SK-N-SH (cell line): ENCODE measurements at regions not wholly inside any gene's neighbourhood (a gene's known extent, or its start where the extent isn't known, plus 50 kb on each side); places are given as distances from the start of the nearest gene placed in this dataset.

Source experiments
- CTCF ChIA-PET: fragments of 300-600, 350-600 bp; formaldehyde crosslinking; extraction: SDS; loops from one replicate; lab custom pipeline; 2021; lab: Yijun Ruan, JAX
- POLR2A ChIA-PET: fragments of 350-600 bp; sonication (Branson Sonifier 250); formaldehyde crosslinking; extraction: SDS; loops from one replicate; lab custom pipeline; 2020; ENCODE audit warnings: antibody characterized with exemption, inconsistent platforms; lab: Yijun Ruan, JAX
- DNase-seq: peaks from one replicate; pipeline ENCODE4 v3.0.0; 2012
- H2AFZ ChIP-seq: fragments of 200-600 bp; sonication (generic); 2 replicates; pipeline ENCODE4 v1.8.1; 2016; ENCODE audit warnings: antibody characterized with exemption, mild to moderate bottlenecking, low read depth
- H3F3A ChIP-seq: fragments of 200-600 bp; sonication (generic); replicated peaks from 2 replicates; pipeline ENCODE3; 2016; ENCODE audit warnings: antibody characterized with exemption, mild to moderate bottlenecking; ENCODE audit not compliant: insufficient read depth
- H3K27ac ChIP-seq, 2 experiments: fragments of 200-500 bp in 1 of 2; fragments of 200-600 bp in 1 of 2; sonication (Bioruptor generic) in 1 of 2; sonication (generic), shearing (Covaris generic) in 1 of 2; 2 replicates each; pipeline versions ENCODE4 v1.5.1 to v1.6.1; 2014 to 2016; ENCODE audit warnings: low read depth in 2 of 2, inconsistent platforms in 1 of 2, low read length in 1 of 2, mild to moderate bottlenecking in 1 of 2, mixed read lengths in 1 of 2
- H3K27me3 ChIP-seq: fragments of 200-600 bp; sonication (generic), shearing (Covaris generic); 2 replicates; pipeline ENCODE4 v1.6.1; 2016; ENCODE audit warnings: mixed run types; ENCODE audit not compliant: insufficient read depth
- H3K36me3 ChIP-seq, 2 experiments: fragments of 200-500 bp in 1 of 2; fragments of 200-600 bp in 1 of 2; sonication (Bioruptor generic) in 1 of 2; sonication (generic) in 1 of 2; replicated peaks in 1 of 2; 2 replicates each; pipeline versions ENCODE3 to v1.5.1; 2014 to 2016; ENCODE audit warnings: low read length in 1 of 2, mild to moderate bottlenecking in 1 of 2; ENCODE audit not compliant: insufficient read depth in 2 of 2, control insufficient read depth in 1 of 2
- H3K4me1 ChIP-seq, 2 experiments: fragments of 200-500 bp in 1 of 2; fragments of 200-600 bp in 1 of 2; sonication (Bioruptor generic) in 1 of 2; sonication (generic), shearing (Covaris generic) in 1 of 2; 2 replicates each; pipeline versions ENCODE4 v1.5.1 to v1.6.1; 2014 to 2016; ENCODE audit warnings: low read depth in 1 of 2, low read length in 1 of 2, mixed run types in 1 of 2; ENCODE audit not compliant: insufficient read depth in 2 of 2, control insufficient read depth in 1 of 2
- H3K4me2 ChIP-seq: fragments of 200-600 bp; sonication (generic), shearing (Covaris generic); 2 replicates; pipeline ENCODE4 v1.6.1; 2017; ENCODE audit warnings: mixed run types
- H3K4me3 ChIP-seq, 2 experiments: fragments of 200-500 bp in 1 of 2; fragments of 200-600 bp in 1 of 2; sonication (Bioruptor generic) in 1 of 2; sonication (generic), shearing (Covaris generic) in 1 of 2; 2 replicates each; pipeline versions ENCODE4 v1.5.1 to v1.8.1; 2014 to 2016; ENCODE audit warnings: low read depth in 2 of 2, inconsistent platforms in 1 of 2, low read length in 1 of 2, mild to moderate bottlenecking in 1 of 2, mixed read lengths in 1 of 2, moderate library complexity in 1 of 2
- H3K79me2 ChIP-seq: fragments of 200-600 bp; sonication (generic); 2 replicates; pipeline ENCODE4 v1.8.1; 2017; ENCODE audit warnings: mild to moderate bottlenecking; ENCODE audit not compliant: insufficient read depth
- H3K9ac ChIP-seq: fragments of 200-600 bp; sonication (generic); 2 replicates; pipeline ENCODE4 v1.6.1; 2017; ENCODE audit warnings: mixed run types
- H3K9me2 ChIP-seq: fragments of 200-600 bp; sonication (generic); 2 replicates; pipeline ENCODE4 v1.6.1; 2017; ENCODE audit warnings: mixed run types
- H3K9me3 ChIP-seq: fragments of 200-600 bp; sonication (generic); 2 replicates; pipeline ENCODE4 v1.6.1; 2017; ENCODE audit warnings: mixed run types, mild to moderate bottlenecking, moderate library complexity
- H4K20me1 ChIP-seq: fragments of 200-600 bp; sonication (generic); 2 replicates; pipeline ENCODE4 v1.6.1; 2017; ENCODE audit warnings: mild to moderate bottlenecking, mixed run types; ENCODE audit not compliant: insufficient read depth
- EP300 ChIP-seq, 2 experiments: IDR thresholded peaks; 2 replicates each; pipeline versions ENCODE4 v1.4.0 to v1.6.1; 2012; ENCODE audit warnings: borderline replicate concordance in 1 of 2, low read depth in 1 of 2, low read length in 1 of 2
- EZH2phosphoT487 ChIP-seq: fragments of 200-600 bp; sonication (generic); IDR thresholded peaks from 2 replicates; pipeline ENCODE4 v1.6.1; 2017; ENCODE audit warnings: low read depth, mixed run types, mild to moderate bottlenecking, antibody characterized with exemption, moderate library complexity, borderline replicate concordance
- FOSL2 ChIP-seq: IDR thresholded peaks from 2 replicates; pipeline ENCODE4 v1.4.0; 2012; ENCODE audit warnings: low read depth, mild to moderate bottlenecking, moderate library complexity, borderline replicate concordance
- GABPA ChIP-seq: IDR thresholded peaks from 2 replicates; pipeline ENCODE4 v1.4.0; 2012; ENCODE audit warnings: low read depth, mild to moderate bottlenecking
- GATA2 ChIP-seq: sonication (generic); formaldehyde crosslinking; IDR thresholded peaks from 2 replicates; pipeline ENCODE4 v1.5.0; 2020; ENCODE audit warnings: mild to moderate bottlenecking, missing genetic modification reagents
- MAX ChIP-seq: IDR thresholded peaks from 2 replicates; pipeline ENCODE4 v1.4.0; 2012; ENCODE audit warnings: low read depth
- MXI1 ChIP-seq: IDR thresholded peaks from 2 replicates; pipeline ENCODE4 v1.6.1; 2012; ENCODE audit warnings: mild to moderate bottlenecking, low read depth, low read length, improper control_type of control experiment
- POLR2AphosphoS5 ChIP-seq: IDR thresholded peaks from 2 replicates; pipeline ENCODE4 v1.6.1; 2012; ENCODE audit warnings: low read depth, low read length
- RFX5 ChIP-seq: IDR thresholded peaks from 2 replicates; pipeline ENCODE4 v1.6.1; 2012; ENCODE audit warnings: mild to moderate bottlenecking, improper control_type of control experiment, low read length
- SMC3 ChIP-seq: IDR thresholded peaks from 2 replicates; pipeline ENCODE4 v1.6.1; 2012; ENCODE audit warnings: low read depth, low read length, improper control_type of control experiment
- TAF1 ChIP-seq: IDR thresholded peaks from 2 replicates; pipeline ENCODE4 v1.6.1; 2012; ENCODE audit warnings: low read depth, mild to moderate bottlenecking, low read length, moderate library complexity, borderline replicate concordance
- TCF12 ChIP-seq: IDR thresholded peaks from 2 replicates; pipeline ENCODE4 v1.4.0; 2012
- USF2 ChIP-seq: fragments of 150-350 bp; IDR thresholded peaks from 2 replicates; pipeline ENCODE4 v1.6.1; 2017; ENCODE audit warnings: antibody characterized with exemption, low read length, low read depth, borderline replicate concordance
- WGBS: methylation state at CpG from one replicate; pipeline ENCODE4 v1.1.6; 2017; ENCODE audit warnings: low lambda C conversion rate; 5-methylcytosine and 5-hydroxymethylcytosine counted together
- TF ChIP-seq, protein P1 (sequence below): fragments of 150-350 bp; IDR thresholded peaks from 2 replicates; pipeline ENCODE4 v1.6.1; 2016; ENCODE audit warnings: mild to moderate bottlenecking, low read depth, low read length

DNA sequence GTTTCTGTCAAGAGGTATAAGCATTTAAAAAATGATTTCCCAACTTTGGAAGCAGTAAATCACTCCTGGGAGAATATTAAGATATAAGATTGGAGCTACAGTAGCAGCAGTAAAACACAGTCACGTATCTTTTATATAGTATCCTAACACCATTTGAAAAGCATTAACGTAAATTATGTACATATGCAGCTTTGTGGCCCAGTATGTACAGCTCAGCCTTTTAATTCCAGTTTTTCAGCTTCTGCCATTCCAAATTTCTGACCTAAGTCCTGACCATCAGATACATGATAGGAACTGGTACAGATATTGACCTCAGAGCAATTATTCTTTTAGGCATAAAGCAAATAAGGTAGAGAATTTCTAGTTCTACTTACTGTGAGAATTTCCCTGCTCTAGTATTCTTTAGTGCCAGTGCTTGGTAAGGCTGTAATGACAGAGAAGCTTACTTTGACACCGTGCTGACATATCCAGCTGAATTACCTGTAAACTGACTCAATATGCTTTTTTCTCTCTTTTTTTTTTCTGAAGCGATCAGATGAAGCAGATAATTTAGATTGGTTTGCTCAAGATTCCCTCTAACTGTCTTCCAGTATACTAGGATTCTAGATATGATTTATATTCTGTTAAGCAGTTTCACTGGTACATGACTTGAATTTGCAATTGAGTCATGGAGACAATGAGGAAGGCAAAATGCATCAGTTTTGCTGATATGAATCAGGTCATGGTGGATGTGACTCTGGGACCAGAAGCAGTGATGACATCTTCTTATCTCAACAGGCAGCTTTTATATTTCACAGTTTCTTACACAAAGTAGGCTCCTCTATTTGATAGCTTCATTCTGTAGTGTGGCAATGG is 703.6 kb downstream of the SLITRK6 start:
- 76% methylated on average over 4 of the region's 4 CpGs for WGBS
- TF ChIP-seq MAX (no peak), TAF1 (no peak), GATA2 (CRISPR knock-in tag) (peak; percentile 33), FOSL2 (no peak), USF2 (no peak), EZH2phosphoT487 (no peak), EP300 (IDR thresholded peaks at IDR 0.05; ENCODE audit: borderline replicate concordance in 1 of 2, low read depth in 1 of 2, low read length in 1 of 2) (peak in 1 of 2 experiments; percentile 33; a peak in 1 of 4 replicates)
- TF ChIP-seq, protein P1, sequence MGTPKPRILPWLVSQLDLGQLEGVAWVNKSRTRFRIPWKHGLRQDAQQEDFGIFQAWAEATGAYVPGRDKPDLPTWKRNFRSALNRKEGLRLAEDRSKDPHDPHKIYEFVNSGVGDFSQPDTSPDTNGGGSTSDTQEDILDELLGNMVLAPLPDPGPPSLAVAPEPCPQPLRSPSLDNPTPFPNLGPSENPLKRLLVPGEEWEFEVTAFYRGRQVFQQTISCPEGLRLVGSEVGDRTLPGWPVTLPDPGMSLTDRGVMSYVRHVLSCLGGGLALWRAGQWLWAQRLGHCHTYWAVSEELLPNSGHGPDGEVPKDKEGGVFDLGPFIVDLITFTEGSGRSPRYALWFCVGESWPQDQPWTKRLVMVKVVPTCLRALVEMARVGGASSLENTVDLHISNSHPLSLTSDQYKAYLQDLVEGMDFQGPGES, result no peak
- H3K27ac ChIP-seq, result peak overlapping the region in 1 of 2 experiments; percentile 69; a peak in 2 of 4 replicates
- no peak overlapping the region for H3K4me3 ChIP-seq
- no peaks in the 10 kb centered on the region for H3K9me2 ChIP-seq
- no peaks in the 10 kb centered on the region for H3K27me3 ChIP-seq
- ChIA-PET POLR2A (no interaction called here), CTCF (interaction anchor here (0.8 kb wide), 1 partner anchor 19 kb away, joined by 4 read pairs; no protein-coding TSS in a partner anchor)
- no peak overlapping the region for H3K4me2 ChIP-seq
- H3K4me1 ChIP-seq, result no peaks in the 10 kb centered on the region; a peak in 1 of 4 replicates
- H3K36me3 ChIP-seq, result no peaks in the 10 kb centered on the region
- H4K20me1 ChIP-seq, result no peaks in the 10 kb centered on the region
- DNase-seq, result peak; percentile 13
- no peaks in the 10 kb centered on the region for H3K9me3 ChIP-seq
- no peak overlapping the region for H3K9ac ChIP-seq
- no peak overlapping the region for H2AFZ ChIP-seq
- H3K79me2 ChIP-seq, result no peaks in the 10 kb centered on the region
- no peaks in the 10 kb centered on the region for H3F3A ChIP-seq

DNA sequence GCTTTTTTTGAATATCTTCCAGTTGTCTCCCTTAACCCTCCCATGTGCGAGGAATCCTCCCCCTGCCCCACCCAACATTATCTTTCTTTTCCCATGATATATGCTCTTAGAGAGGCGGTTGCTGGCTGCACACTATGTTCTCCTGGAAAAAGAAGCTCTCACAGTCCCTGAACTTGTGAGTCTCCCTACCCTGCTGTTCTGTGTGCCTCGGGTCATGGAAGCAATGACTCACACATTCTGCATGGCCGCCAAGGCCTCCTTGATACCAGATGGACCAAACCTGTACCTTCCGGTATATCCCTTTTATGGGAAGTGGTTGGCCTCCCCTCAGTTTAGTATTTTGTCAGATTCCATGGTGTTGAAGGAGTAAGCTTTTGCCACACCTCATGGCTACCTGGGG is 705.4 kb downstream of the SLITRK6 start:
- Histone ChIP-seq H3K27me3 (no peaks in the 10 kb centered on the region), H3K4me2 (no peak overlapping the region), H3K9ac (no peak overlapping the region), H3K4me3 (no peak overlapping the region), H3F3A (no peaks in the 10 kb centered on the region), H3K36me3 (no peaks in the 10 kb centered on the region), H3K9me2 (no peaks in the 10 kb centered on the region), H3K27ac (no peak overlapping the region), H2AFZ (no peak overlapping the region), H3K9me3 (no peaks in the 10 kb centered on the region), H3K4me1 (no peaks in the 10 kb centered on the region; a peak in 1 of 4 replicates), H3K79me2 (no peaks in the 10 kb centered on the region), H4K20me1 (no peaks in the 10 kb centered on the region)
- TF ChIP-seq MXI1, result no peak
- TF ChIP-seq TCF12, result no peak
- TF ChIP-seq SMC3, result no peak
- TF ChIP-seq GABPA, result no peak
- no peak for TF ChIP-seq RFX5
- TF ChIP-seq USF2, result no peak
- no peak for TF ChIP-seq POLR2AphosphoS5
- DNase-seq, result no peak
- POLR2A ChIA-PET, result no interaction called here
- CTCF ChIA-PET, result no interaction called here
- 85% methylated on average over 5 of the region's 5 CpGs for WGBS
